Skeletal muscle cell (primary cell): ENCODE measurements at regions not wholly inside any gene's neighbourhood (a gene's known extent, or its start where the extent isn't known, plus 50 kb on each side); places are given as distances from the start of the nearest gene placed in this dataset.
"Not testable (repeated sequence)": the region's sequence is repeated elsewhere in the genome, so short reads cannot be mapped to it uniquely, and the experiment has no call there.

Experiments used
- DNase-seq: peaks from one replicate; pipeline ENCODE4 v3.0.0-alpha.2; 2010; ENCODE audit warnings: low read depth
- H3K4me3 ChIP-seq: 2 replicates; pipeline ENCODE4 v1.5.1; 2011; ENCODE audit warnings: low read depth, mild to moderate bottlenecking, control low read depth, low read length, moderate library complexity

DNA sequence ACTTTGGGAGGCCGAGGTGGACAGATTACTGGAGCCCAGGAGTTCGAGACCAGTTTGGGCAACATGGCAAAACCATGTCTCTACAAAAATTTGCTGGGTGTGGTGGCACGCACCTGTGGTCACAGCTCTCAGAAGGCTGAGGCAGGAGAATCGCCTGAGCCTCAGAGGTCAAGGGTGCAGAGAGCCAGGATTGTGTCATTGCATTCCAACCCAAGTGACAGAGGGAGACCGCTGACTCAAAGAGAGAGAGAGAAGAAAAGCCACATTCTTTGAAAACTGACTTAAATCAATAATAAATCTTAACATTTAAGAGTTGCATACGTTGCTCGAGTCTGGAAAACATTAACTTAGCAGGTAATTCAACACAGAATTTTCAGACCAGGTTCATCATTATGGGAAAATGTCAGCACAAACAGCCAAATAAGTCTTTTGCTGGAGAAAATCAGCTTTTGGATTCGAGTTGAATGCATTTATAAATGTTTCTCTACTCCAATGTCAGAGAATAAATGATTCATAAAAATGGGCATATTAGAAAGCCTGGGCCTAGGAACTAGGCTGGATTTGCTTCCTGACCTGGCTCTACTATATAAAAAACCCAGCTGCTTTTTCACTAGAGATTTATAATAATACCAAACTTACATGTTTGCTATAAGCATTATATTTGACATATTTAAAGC, 68.3 kb upstream of the RBPJ start:
- no peak overlapping the region for H3K4me3 ChIP-seq
- DNase-seq = no peak

- DNase-seq = no peak
- H3K4me3 ChIP-seq = no peak overlapping the region
Observed at GRCh38 chr4:26253968-26254367, 66.8 kb upstream of the RBPJ start.

DNA sequence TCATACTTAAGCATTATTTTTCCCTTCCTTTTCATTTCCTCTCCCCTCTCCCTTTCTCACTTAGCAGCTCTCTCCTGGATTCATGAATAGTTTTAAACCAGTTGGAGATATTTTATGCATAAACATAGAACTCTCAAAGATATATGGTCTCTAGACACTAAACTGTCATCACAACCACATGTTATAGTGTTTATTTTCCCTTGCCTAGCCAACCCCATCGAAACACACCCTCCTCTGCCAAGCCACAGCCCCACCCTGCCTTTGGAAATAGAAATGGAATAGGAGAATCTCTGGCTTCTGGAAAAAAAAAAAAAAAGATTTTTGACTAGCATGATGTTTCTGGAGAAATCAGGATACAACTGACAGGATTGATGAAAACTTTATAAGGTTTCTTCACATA, 64.8 kb upstream of the RBPJ start:
- no peak overlapping the region for H3K4me3 ChIP-seq
- DNase-seq = no peak

DNA sequence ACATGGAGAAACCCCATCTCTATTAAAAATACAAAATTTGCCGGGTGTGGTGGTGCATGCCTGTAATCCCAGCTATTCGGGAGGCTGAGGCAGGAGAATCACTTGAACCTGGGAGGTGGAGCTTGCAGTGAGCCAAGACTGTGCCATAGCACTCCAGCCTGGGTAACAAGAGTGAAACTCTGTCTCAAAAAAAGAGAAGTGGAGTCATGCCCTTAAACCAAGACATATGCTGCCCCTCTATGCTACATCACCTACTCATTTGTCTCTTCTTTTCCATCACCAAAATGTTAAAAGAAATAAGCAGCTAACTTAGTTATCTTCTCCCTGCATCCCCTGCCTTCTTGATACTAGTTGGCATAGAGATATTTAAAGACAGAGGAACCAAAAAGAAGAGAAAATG, 63.4 kb upstream of the RBPJ start:
- not testable (repeated sequence) for DNase-seq, H3K4me3 ChIP-seq

DNA sequence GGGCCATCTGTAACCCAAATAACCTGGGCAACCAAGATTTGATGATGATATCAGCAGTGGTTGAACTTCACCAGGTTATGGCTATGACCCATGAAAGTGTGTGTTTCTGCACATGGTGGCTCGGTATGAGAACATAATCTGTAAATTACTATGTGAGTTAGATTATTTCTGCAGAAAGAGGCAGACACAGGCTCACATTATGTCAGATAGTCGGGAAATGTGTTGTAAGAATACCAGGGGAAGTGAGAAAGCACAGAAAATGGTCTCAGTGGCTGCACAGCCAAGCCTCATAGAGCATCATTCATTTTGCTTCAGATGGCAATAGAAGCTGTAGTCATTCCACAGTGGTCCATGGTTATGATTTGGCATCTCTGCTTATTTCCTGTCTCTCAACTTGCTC, 63.0 kb upstream of the RBPJ start:
- no peak for DNase-seq
- H3K4me3 ChIP-seq = no peak overlapping the region

- H3K4me3 ChIP-seq = no peak overlapping the region
- DNase-seq = no peak
Observed at GRCh38 chr4:26260571-26260970, 60.2 kb upstream of the RBPJ start.

DNA sequence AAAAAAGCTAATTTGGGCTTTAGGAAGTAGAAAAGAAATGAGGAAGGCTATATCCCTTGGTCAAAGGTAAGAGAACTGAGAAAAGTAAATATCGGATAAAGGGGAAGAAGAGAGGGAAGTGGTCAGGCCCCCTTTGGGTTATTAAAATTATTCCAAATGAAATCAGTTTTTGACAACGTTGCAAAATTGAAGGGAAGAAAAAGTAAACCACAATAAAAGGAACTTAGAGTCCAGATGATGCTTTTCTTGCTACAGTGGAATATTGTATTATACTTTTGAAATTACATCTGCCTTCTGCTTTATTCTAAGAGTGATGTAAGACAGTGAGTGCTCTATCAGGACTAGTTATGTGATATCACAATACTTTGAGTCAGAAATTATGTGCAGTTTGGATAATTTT, 59.4 kb upstream of the RBPJ start:
- H3K4me3 ChIP-seq = no peak overlapping the region
- no peak for DNase-seq

DNA sequence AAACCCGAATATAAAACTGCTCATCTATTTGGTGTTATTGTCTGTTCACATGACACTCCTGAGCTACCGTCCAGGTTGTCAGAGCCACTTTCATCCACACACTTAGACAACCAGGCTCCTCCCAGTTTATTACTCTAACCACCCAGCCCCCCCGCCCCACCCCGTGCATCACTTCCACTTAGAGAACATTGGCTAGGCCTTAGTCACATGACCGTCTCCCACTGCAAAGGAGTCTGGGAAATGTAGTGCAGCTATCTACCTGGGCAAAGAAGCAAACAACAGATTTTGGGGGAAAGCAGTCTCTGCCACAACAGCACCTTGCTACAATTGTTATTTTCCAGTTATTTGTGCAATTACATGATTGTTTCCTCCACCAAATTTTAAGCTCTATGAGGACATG, 57.6 kb upstream of the RBPJ start:
- no peak overlapping the region for H3K4me3 ChIP-seq
- DNase-seq = no peak

GRCh38 chr4:26264109-26264508, 56.7 kb upstream of the RBPJ start:
- no peak for DNase-seq
- H3K4me3 ChIP-seq = no peak overlapping the region

GRCh38 chr4:26267087-26267486, 53.7 kb upstream of the RBPJ start:
- no peak for DNase-seq
- H3K4me3 ChIP-seq = no peak overlapping the region

DNA sequence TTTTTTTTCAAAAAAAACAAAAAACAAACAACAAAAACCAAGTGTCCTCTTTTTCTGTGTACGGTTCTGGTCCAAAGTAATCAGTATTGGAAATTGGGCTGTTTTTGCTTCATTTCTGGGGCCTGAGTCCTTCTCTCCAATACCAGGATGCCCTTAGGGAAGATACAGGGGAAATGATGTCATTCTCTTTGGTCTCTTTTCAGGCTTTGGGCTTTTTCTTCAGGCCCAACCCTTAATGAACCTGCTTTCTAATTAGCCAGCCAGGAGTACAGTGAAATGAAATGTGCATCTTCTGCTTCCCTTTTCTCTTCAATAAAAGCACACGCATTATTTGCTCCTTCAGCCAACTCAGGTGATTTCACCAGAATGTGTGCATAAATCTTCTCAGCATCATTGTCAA, 52.6 kb upstream of the RBPJ start:
- H3K4me3 ChIP-seq = no peak overlapping the region

DNA sequence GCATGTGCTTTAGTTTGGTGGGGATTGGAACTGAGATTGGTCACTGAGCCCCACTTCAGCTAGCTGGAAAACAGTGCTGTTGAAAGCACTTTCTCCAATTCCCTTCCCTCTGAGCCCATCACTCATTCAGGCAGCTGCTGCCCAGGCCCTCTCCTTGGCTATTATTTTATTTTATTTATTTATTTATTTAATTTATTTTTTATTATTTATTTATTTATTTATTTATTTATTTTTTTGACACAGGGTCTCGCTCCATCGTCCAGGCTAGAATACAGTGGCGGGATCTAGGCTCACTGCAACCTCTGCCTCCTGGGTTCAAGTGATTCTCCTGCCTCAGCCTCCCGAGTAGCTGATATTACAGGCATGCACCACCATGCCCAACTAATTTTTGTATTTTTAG, 51.8 kb upstream of the RBPJ start:
- no peak for DNase-seq
- no peak overlapping the region for H3K4me3 ChIP-seq

More for the DNA sequence above, 52.6 kb upstream of the RBPJ start:
- no peak for DNase-seq
